ENCODE measurements at regions not wholly inside any gene's neighbourhood (a gene's known extent, or its start where the extent isn't known, plus 50 kb on each side); places are given as distances from the start of the nearest gene placed in this dataset.

GRCh38 chr5:106094839-106095238, 1575.9 kb downstream of the EFNA5 start:
- Histone ChIP-seq H3K4me1 (ENCODE audit: control insufficient read depth in 1 of 2, insufficient read depth in 1 of 2, low read depth in 1 of 2, low read length in 1 of 2) (no peaks in the 10 kb centered on the region), H3K4me3 (ENCODE audit: low read depth in 1 of 2, low read length in 1 of 2) (no peak overlapping the region), H3K9me3 (no peaks in the 10 kb centered on the region), H3K36me3 (no peaks in the 10 kb centered on the region), H3K27ac (no peak overlapping the region), H3K27me3 (no peaks in the 10 kb centered on the region)
- TF ChIP-seq, protein P1, sequence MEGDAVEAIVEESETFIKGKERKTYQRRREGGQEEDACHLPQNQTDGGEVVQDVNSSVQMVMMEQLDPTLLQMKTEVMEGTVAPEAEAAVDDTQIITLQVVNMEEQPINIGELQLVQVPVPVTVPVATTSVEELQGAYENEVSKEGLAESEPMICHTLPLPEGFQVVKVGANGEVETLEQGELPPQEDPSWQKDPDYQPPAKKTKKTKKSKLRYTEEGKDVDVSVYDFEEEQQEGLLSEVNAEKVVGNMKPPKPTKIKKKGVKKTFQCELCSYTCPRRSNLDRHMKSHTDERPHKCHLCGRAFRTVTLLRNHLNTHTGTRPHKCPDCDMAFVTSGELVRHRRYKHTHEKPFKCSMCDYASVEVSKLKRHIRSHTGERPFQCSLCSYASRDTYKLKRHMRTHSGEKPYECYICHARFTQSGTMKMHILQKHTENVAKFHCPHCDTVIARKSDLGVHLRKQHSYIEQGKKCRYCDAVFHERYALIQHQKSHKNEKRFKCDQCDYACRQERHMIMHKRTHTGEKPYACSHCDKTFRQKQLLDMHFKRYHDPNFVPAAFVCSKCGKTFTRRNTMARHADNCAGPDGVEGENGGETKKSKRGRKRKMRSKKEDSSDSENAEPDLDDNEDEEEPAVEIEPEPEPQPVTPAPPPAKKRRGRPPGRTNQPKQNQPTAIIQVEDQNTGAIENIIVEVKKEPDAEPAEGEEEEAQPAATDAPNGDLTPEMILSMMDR (IDR thresholded peaks at IDR 0.05), result no peak

DNA sequence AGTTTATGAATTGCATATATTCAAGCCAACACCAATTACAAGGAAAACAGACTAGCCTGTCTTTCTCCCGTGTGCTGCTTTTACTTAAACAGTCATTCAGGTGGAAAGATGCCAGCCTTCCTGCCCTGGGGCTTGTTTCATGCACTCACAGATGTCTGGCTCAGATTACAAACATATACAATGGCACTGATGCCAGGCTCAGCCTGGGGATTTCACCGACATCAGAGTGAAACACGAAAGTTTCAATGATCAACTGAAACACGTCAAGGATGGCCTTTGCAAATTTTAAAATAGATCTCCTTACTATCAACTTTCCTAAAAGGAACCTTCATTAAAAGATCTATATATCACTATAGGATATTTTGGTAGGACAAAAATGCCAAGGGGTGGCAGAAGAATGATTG, 1576.5 kb downstream of the EFNA5 start:
- no peak overlapping the region for H3K27ac ChIP-seq
- TF ChIP-seq, protein P1 (IDR thresholded peaks at IDR 0.05), result no peak
- no peaks in the 10 kb centered on the region for H3K9me3 ChIP-seq
- H3K4me1 ChIP-seq (ENCODE audit: control insufficient read depth in 1 of 2, insufficient read depth in 1 of 2, low read depth in 1 of 2, low read length in 1 of 2), result no peaks in the 10 kb centered on the region
- no peaks in the 10 kb centered on the region for H3K27me3 ChIP-seq
- H3K36me3 ChIP-seq, result no peaks in the 10 kb centered on the region
- H3K4me3 ChIP-seq (ENCODE audit: low read depth in 1 of 2, low read length in 1 of 2), result no peak overlapping the region

- H3K36me3 ChIP-seq, result no peaks in the 10 kb centered on the region
- H3K4me3 ChIP-seq (ENCODE audit: low read depth in 1 of 2, low read length in 1 of 2), result no peak overlapping the region
- H3K9me3 ChIP-seq, result no peaks in the 10 kb centered on the region
- TF ChIP-seq, protein P1 (IDR thresholded peaks at IDR 0.05), result no peak
- no peak overlapping the region for H3K27ac ChIP-seq
- no peaks in the 10 kb centered on the region for H3K4me1 ChIP-seq (ENCODE audit: control insufficient read depth in 1 of 2, insufficient read depth in 1 of 2, low read depth in 1 of 2, low read length in 1 of 2)
- no peaks in the 10 kb centered on the region for H3K27me3 ChIP-seq
Measured at GRCh38 chr5:106093134-106093533, 1577.6 kb downstream of the EFNA5 start.

DNA sequence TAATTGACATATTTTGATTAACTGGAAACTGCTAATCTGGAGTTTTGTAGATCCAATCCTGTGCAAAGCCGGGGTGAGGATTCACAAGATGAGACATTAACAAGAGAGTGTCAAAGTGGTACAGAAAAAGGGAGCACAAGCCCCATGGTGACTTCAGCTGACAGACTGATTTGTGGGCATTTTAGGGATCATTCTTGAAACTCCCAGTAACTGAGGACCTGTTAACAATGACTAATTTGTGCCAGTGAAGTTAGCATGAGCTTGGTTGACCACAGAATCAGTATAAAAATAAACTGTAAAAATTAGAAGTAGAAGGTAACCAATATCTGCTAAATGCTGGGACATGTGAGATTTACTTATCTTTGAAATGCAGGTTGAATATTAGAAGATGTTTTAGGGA, 1578.3 kb downstream of the EFNA5 start:
- no peak overlapping the region for H3K4me3 ChIP-seq (ENCODE audit: low read depth in 1 of 2, low read length in 1 of 2)
- no peaks in the 10 kb centered on the region for H3K4me1 ChIP-seq (ENCODE audit: control insufficient read depth in 1 of 2, insufficient read depth in 1 of 2, low read depth in 1 of 2, low read length in 1 of 2)
- H3K9me3 ChIP-seq, result no peaks in the 10 kb centered on the region
- no peak overlapping the region for H3K27ac ChIP-seq
- no peaks in the 10 kb centered on the region for H3K36me3 ChIP-seq
- TF ChIP-seq, protein P1 (IDR thresholded peaks at IDR 0.05), result no peak
- H3K27me3 ChIP-seq, result no peaks in the 10 kb centered on the region

GRCh38 chr5:106089073-106089472, 1581.7 kb downstream of the EFNA5 start:
- Histone ChIP-seq H3K27ac (no peak overlapping the region), H3K4me3 (ENCODE audit: low read depth in 1 of 2, low read length in 1 of 2) (no peak overlapping the region), H3K9me3 (no peaks in the 10 kb centered on the region), H3K36me3 (no peaks in the 10 kb centered on the region), H3K4me1 (ENCODE audit: control insufficient read depth in 1 of 2, insufficient read depth in 1 of 2, low read depth in 1 of 2, low read length in 1 of 2) (no peaks in the 10 kb centered on the region), H3K27me3 (no peaks in the 10 kb centered on the region)
- TF ChIP-seq, protein P1 (IDR thresholded peaks at IDR 0.05), result no peak

DNA sequence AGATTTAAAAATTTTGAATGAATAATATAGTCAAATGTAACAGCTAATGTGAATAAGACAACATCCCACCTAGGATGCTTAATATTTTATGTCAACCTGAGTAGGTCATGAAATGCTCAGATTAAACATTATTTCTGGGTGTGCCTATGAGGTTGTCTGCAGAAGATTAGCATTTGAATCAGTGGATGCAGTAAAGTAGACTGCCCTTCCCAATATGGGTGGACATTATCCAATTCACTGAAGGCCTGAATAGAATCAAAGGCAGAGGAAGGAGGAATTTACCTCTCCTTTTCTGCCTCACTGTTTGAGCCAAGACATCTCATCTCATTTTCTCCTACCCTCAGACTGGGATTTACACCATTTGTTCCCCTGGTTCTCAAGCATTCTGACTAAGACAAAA, 1582.3 kb downstream of the EFNA5 start:
- Histone ChIP-seq H3K27me3 (no peaks in the 10 kb centered on the region), H3K27ac (no peak overlapping the region)
- TF ChIP-seq, protein P1 (IDR thresholded peaks at IDR 0.05), result no peak

More for the DNA sequence above, 1582.3 kb downstream of the EFNA5 start:
- no peaks in the 10 kb centered on the region for H3K36me3 ChIP-seq
- H3K4me3 ChIP-seq (ENCODE audit: low read depth in 1 of 2, low read length in 1 of 2), result no peak overlapping the region
- no peaks in the 10 kb centered on the region for H3K4me1 ChIP-seq (ENCODE audit: control insufficient read depth in 1 of 2, insufficient read depth in 1 of 2, low read depth in 1 of 2, low read length in 1 of 2)
- no peaks in the 10 kb centered on the region for H3K9me3 ChIP-seq

Measured in neutrophil (primary cell).